Parathyroid adenoma (tissue), 2 donors: ENCODE measurements at regions not wholly inside any gene's neighbourhood (a gene's known extent, or its start where the extent isn't known, plus 50 kb on each side); places are given as distances from the start of the nearest gene placed in this dataset.

Source experiments
- H2AFZ ChIP-seq: fragments of 300-600 bp; sonication (generic); one replicate; pipeline ENCODE4 v1.7.0; 2017; ENCODE audit warnings: antibody characterized with exemption, mild to moderate bottlenecking
- H3K27ac ChIP-seq: fragments of 300-600 bp; sonication (generic); one replicate; pipeline ENCODE4 v1.7.0; 2017
- H3K27me3 ChIP-seq: fragments of 300-600 bp; sonication (generic); one replicate; pipeline ENCODE4 v1.7.0; 2017; ENCODE audit warnings: low read length; ENCODE audit not compliant: control insufficient read depth, insufficient read depth
- H3K36me3 ChIP-seq: fragments of 300-600 bp; sonication (generic); one replicate; pipeline ENCODE4 v1.7.0; 2017; ENCODE audit warnings: low read length; ENCODE audit not compliant: control insufficient read depth, insufficient read depth
- H3K4me1 ChIP-seq: fragments of 300-600 bp; sonication (generic); one replicate; pipeline ENCODE4 v1.7.0; 2017; ENCODE audit warnings: control low read depth
- H3K4me2 ChIP-seq: fragments of 300-600 bp; sonication (generic); one replicate; pipeline ENCODE4 v1.7.0; 2017; ENCODE audit warnings: low read length
- H3K4me3 ChIP-seq: fragments of 300-600 bp; sonication (generic); one replicate; pipeline ENCODE4 v1.7.0; 2017; ENCODE audit warnings: low read depth, low read length
- H3K79me2 ChIP-seq: fragments of 300-600 bp; sonication (generic); one replicate; pipeline ENCODE4 v1.7.0; 2017; ENCODE audit warnings: control low read depth
- H3K9ac ChIP-seq: fragments of 300-600 bp; sonication (generic); one replicate; pipeline ENCODE4 v1.7.0; 2017; ENCODE audit warnings: mild to moderate bottlenecking
- H3K9me3 ChIP-seq: fragments of 300-600 bp; sonication (generic); one replicate; pipeline ENCODE4 v1.7.0; 2017; ENCODE audit warnings: low read length; ENCODE audit not compliant: control insufficient read depth
- TF ChIP-seq, protein P1 (sequence below): fragments of 300-600 bp; sonication (generic); IDR thresholded peaks from one replicate; pipeline ENCODE4 v1.7.0; 2017; ENCODE audit warnings: antibody characterized with exemption, mild to moderate bottlenecking
- donor health status: primary hyperparathyroidism.

DNA sequence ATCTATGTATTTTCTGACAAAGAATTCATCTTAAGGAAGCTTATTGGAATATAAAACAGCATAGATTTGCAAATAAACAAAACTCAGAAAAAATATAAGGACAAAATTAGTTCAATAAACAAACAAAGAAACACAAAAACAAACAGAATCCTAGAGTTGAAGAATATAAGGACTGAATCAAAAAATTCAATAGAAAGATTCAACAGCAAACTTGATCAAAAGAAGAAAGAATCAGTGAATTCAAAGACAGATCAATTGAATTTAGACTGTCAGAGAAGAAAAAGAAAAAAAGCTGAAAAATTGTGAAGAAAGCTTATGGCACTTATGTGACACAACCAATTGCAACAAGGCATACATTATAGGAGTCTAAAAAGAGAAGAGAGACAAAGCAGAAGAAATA lies 770.0 kb upstream of the RGS18 start:
- H3K36me3 ChIP-seq = no peaks in the 10 kb centered on the region
- TF ChIP-seq, protein P1, sequence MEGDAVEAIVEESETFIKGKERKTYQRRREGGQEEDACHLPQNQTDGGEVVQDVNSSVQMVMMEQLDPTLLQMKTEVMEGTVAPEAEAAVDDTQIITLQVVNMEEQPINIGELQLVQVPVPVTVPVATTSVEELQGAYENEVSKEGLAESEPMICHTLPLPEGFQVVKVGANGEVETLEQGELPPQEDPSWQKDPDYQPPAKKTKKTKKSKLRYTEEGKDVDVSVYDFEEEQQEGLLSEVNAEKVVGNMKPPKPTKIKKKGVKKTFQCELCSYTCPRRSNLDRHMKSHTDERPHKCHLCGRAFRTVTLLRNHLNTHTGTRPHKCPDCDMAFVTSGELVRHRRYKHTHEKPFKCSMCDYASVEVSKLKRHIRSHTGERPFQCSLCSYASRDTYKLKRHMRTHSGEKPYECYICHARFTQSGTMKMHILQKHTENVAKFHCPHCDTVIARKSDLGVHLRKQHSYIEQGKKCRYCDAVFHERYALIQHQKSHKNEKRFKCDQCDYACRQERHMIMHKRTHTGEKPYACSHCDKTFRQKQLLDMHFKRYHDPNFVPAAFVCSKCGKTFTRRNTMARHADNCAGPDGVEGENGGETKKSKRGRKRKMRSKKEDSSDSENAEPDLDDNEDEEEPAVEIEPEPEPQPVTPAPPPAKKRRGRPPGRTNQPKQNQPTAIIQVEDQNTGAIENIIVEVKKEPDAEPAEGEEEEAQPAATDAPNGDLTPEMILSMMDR = no peak

DNA sequence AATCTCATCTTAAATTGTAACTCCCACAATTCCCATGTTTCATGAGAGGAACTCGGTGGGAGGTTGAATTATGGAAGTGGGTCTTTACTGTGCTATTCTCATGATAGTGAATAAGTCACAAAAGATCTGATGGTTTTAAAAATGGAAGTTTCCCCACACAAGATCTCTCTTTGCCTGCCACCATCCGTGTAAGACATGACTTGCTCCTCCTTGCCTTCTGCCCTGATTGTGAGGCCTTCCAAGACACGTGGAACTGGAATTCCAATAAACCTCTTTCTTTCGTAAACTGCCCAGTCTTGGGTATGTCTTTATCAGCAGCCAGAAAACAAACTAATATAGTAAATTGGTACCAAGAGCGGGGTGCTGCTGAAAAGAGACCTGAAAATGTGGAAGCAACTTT lies 761.6 kb upstream of the RGS18 start:
- H3K4me1 ChIP-seq = no peaks in the 10 kb centered on the region
- H3K9me3 ChIP-seq = no peaks in the 10 kb centered on the region

More for the DNA sequence above, 770.0 kb upstream of the RGS18 start:
- Histone ChIP-seq H2AFZ (no peak overlapping the region), H3K4me3 (no peak overlapping the region), H3K9me3 (no peaks in the 10 kb centered on the region), H3K79me2 (no peaks in the 10 kb centered on the region), H3K4me2 (no peak overlapping the region), H3K9ac (no peak overlapping the region), H3K27ac (no peak overlapping the region), H3K27me3 (no peaks in the 10 kb centered on the region), H3K4me1 (no peaks in the 10 kb centered on the region)

DNA sequence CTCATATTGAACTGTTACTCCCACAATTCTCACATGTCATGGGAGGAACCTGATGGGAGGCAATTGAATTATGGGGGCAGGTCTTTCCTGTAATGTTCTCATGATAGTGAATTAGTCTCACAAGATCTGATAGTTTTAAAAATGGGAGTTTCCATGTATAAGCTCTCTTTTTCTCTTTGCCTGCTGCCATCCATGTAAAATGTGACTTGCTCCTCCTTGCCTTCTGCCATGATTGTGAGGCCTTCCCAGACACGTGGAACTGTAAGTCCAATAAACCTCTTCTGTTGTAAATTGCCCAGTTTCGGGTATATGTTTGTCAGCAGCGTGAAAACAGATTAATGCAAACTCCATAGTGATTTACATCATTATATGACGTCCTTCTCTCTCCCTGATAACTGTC lies 759.7 kb upstream of the RGS18 start:
- Histone ChIP-seq H3K9ac (no peak overlapping the region), H3K36me3 (no peaks in the 10 kb centered on the region), H3K27me3 (no peaks in the 10 kb centered on the region), H2AFZ (no peak overlapping the region), H3K4me2 (no peak overlapping the region), H3K27ac (no peak overlapping the region), H3K79me2 (no peaks in the 10 kb centered on the region), H3K4me1 (no peaks in the 10 kb centered on the region), H3K4me3 (no peak overlapping the region), H3K9me3 (no peaks in the 10 kb centered on the region)
- TF ChIP-seq, protein P1 = no peak

More for the DNA sequence above, 761.6 kb upstream of the RGS18 start:
- TF ChIP-seq, protein P1 = no peak
- Histone ChIP-seq H2AFZ (no peak overlapping the region), H3K27me3 (no peaks in the 10 kb centered on the region), H3K4me3 (no peak overlapping the region), H3K36me3 (no peaks in the 10 kb centered on the region), H3K79me2 (no peaks in the 10 kb centered on the region), H3K27ac (no peak overlapping the region), H3K9ac (no peak overlapping the region), H3K4me2 (no peak overlapping the region)

GRCh38 chr1:191405417-191405816 lies 752.8 kb upstream of the RGS18 start:
- H3K36me3 ChIP-seq = no peaks in the 10 kb centered on the region
- H3K27ac ChIP-seq = no peak overlapping the region
- H3K4me2 ChIP-seq = no peak overlapping the region
- no peak overlapping the region for H3K9ac ChIP-seq
- no peaks in the 10 kb centered on the region for H3K4me1 ChIP-seq
- H2AFZ ChIP-seq = no peak overlapping the region
- H3K4me3 ChIP-seq = no peak overlapping the region
- TF ChIP-seq, protein P1 = no peak
- H3K27me3 ChIP-seq = no peaks in the 10 kb centered on the region
- H3K9me3 ChIP-seq = no peaks in the 10 kb centered on the region
- H3K79me2 ChIP-seq = no peaks in the 10 kb centered on the region

DNA sequence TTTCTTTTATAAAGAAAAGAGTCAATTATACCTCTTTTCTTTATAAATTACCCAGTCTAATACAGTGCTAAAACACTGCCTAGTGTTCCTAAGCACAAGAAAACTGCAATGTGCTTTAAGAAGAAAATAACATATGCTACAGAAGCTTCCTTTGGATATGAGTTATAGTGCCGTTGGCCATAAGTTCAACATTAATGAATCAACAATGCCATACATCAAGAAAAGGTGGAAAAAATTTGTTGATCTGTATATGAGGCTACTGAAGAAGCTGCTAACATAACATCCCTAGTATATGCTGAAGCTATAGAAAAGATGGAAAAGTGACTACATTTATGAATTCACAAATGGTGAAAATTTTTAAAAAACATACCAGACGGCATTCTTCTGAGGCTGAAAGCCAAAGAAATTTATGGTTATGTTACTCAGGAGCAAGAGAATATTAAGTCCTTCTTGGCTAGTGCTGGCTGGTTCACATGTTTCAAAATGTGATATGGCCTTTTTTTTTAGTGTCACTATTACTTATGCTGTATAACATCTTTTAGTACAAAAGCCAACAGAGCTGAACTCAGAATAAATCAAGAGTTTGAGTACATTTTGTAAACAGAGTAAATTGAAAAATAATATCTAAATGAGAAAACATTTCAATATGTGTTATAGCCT lies 743.2 kb upstream of the RGS18 start:
- H2AFZ ChIP-seq = no peak overlapping the region
- H3K4me2 ChIP-seq = no peak overlapping the region
- no peak overlapping the region for H3K27ac ChIP-seq
- TF ChIP-seq, protein P1 = no peak
- no peaks in the 10 kb centered on the region for H3K79me2 ChIP-seq
- H3K27me3 ChIP-seq = no peaks in the 10 kb centered on the region
- no peaks in the 10 kb centered on the region for H3K4me1 ChIP-seq
- H3K9me3 ChIP-seq = no peaks in the 10 kb centered on the region
- H3K9ac ChIP-seq = no peak overlapping the region
- H3K4me3 ChIP-seq = no peak overlapping the region
- no peaks in the 10 kb centered on the region for H3K36me3 ChIP-seq
